Mesendoderm (in vitro differentiated cells): ENCODE measurements at regions not wholly inside any gene's neighbourhood (a gene's known extent, or its start where the extent isn't known, plus 50 kb on each side); places are given as distances from the start of the nearest gene placed in this dataset.
A peak's percentile ranks its signal among the peaks of the same experiment; 100 is the strongest.

Experiments used
- DNase-seq: peaks from one replicate; pipeline ENCODE4 v3.0.0; 2013
- H2AK5ac ChIP-seq: 2 replicates; pipeline ENCODE4 v1.6.1; 2013; ENCODE audit warnings: low read length, inconsistent platforms
- H2BK120ac ChIP-seq: 2 replicates; pipeline ENCODE4 v1.6.1; 2013; ENCODE audit warnings: low read depth, mild to moderate bottlenecking, low read length, moderate library complexity, mixed read lengths
- H2BK15ac ChIP-seq: replicated peaks from 2 replicates; pipeline ENCODE4 v1.6.1; 2013; ENCODE audit warnings: low read depth, mild to moderate bottlenecking, moderate library complexity
- H2BK5ac ChIP-seq: 2 replicates; pipeline ENCODE4 v1.6.1; 2013; ENCODE audit warnings: low read length, inconsistent platforms
- H3K18ac ChIP-seq: 2 replicates; pipeline ENCODE4 v1.6.1; 2013; ENCODE audit warnings: mild to moderate bottlenecking, low read length, mixed read lengths
- H3K23ac ChIP-seq: one replicate; pipeline ENCODE4 v1.6.1; 2013; ENCODE audit warnings: low read length
- H3K27ac ChIP-seq: 2 replicates; pipeline ENCODE4 v1.5.1; 2013; ENCODE audit warnings: low read depth, mild to moderate bottlenecking, inconsistent platforms, low read length, moderate library complexity
- H3K27me3 ChIP-seq: 2 replicates; pipeline ENCODE4 v1.6.1; 2013; ENCODE audit warnings: low read length, control low read depth, mild to moderate bottlenecking, inconsistent platforms; ENCODE audit not compliant: insufficient read depth, poor library complexity
- H3K36me3 ChIP-seq: 2 replicates; pipeline ENCODE4 v1.6.1; 2013; ENCODE audit warnings: low read length, inconsistent platforms; ENCODE audit not compliant: control insufficient read depth, insufficient read depth
- H3K4ac ChIP-seq: one replicate; pipeline ENCODE4 v1.6.1; 2013; ENCODE audit warnings: low read depth, mild to moderate bottlenecking, low read length, moderate library complexity
- H3K4me1 ChIP-seq: 2 replicates; pipeline ENCODE4 v1.6.1; 2013; ENCODE audit warnings: low read depth, low read length, inconsistent platforms; ENCODE audit not compliant: control insufficient read depth
- H3K4me2 ChIP-seq: 2 replicates; pipeline ENCODE4 v1.6.1; 2013; ENCODE audit warnings: low read length
- H3K4me3 ChIP-seq: 2 replicates; pipeline ENCODE4 v1.5.1; 2013; ENCODE audit warnings: mild to moderate bottlenecking, low read length
- H3K56ac ChIP-seq: one replicate; pipeline ENCODE4 v1.6.1; 2013; ENCODE audit warnings: low read length
- H3K79me1 ChIP-seq: 2 replicates; pipeline ENCODE4 v1.6.1; 2013; ENCODE audit warnings: low read length, inconsistent platforms
- H3K79me2 ChIP-seq: 2 replicates; pipeline ENCODE4 v1.6.1; 2013; ENCODE audit warnings: mild to moderate bottlenecking, low read length; ENCODE audit not compliant: control insufficient read depth, insufficient read depth
- H3K9ac ChIP-seq: 2 replicates; pipeline ENCODE4 v1.6.1; 2013; ENCODE audit warnings: low read length, inconsistent platforms
- H4K5ac ChIP-seq: one replicate; pipeline ENCODE4 v1.6.1; 2013; ENCODE audit warnings: low read length
- H4K8ac ChIP-seq: one replicate; pipeline ENCODE4 v1.6.1; 2013; ENCODE audit warnings: low read depth, mild to moderate bottlenecking, control low read depth, low read length, moderate library complexity
- WGBS: extraction: QIAGEN DNeasy Blood & Tissue Kit; methylation state at CpG from one replicate; pipeline ENCODE4 v1.1.7; 2013; ENCODE audit warnings: low lambda C conversion rate, missing lambda C conversion rate; ENCODE audit not compliant: insufficient coverage; ENCODE audit errors: extremely low coverage; 5-methylcytosine and 5-hydroxymethylcytosine counted together

DNA sequence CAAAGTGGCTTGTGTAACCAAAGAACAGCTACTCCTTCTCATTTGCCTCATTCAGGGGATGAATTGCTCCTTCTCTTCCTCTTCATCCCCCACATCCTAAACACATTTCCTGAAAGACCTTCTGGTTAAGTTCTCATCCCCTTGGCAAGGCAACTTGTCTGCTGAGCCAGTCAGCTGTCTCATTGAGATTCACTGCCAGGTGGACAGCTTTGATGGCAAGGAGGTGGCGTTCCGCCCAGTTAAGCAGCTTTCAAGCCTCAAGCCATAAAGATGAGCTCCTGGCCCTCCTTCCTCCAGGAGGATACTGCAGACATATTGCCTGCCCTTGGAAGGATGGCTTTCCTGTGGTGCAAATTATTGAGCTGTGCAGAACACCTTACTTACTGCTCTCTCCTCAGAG, 448.6 kb upstream of the MPDZ start:
- DNase-seq = no peak
- no peak overlapping the region for H2BK120ac ChIP-seq

DNA sequence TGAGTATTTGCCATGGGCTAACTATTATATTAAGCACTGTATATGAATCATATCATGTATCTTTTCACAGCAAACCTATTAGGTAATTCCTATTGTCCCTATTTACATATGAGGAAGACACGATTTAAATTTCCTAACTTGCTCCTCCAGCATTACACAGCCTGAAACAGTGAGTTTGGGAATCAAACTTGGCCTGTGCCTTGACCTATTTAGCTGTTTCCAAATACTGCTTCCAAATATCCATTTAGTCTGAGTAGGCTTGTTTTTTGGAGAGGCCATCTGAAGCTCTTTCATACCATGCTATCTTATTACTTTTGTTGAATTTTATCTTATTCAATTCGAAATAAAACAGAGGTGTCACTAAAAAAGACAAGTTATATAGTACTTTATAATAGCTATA, 447.3 kb upstream of the MPDZ start:
- Histone ChIP-seq H3K9ac (no peak overlapping the region), H3K4me1 (no peaks in the 10 kb centered on the region), H3K23ac (no peak overlapping the region), H3K56ac (no peak overlapping the region), H2AK5ac (no peak overlapping the region), H3K27me3 (no peaks in the 10 kb centered on the region), H3K79me2 (no peaks in the 10 kb centered on the region), H3K18ac (no peak overlapping the region), H4K8ac (no peak overlapping the region), H4K5ac (no peak overlapping the region), H2BK15ac (no peak overlapping the region), H2BK5ac (no peak overlapping the region), H2BK120ac (no peak overlapping the region), H3K4me3 (no peak overlapping the region), H3K4me2 (no peak overlapping the region), H3K4ac (no peak overlapping the region), H3K27ac (no peak overlapping the region), H3K79me1 (no peaks in the 10 kb centered on the region), H3K36me3 (no peaks in the 10 kb centered on the region)
- DNase-seq = no peak
- no CpG with 5 or more reads among the region's 2 CpGs for WGBS

More for the DNA sequence above, 448.6 kb upstream of the MPDZ start:
- Histone ChIP-seq H3K27ac (no peak overlapping the region), H3K23ac (no peak overlapping the region), H3K56ac (no peak overlapping the region), H3K27me3 (no peaks in the 10 kb centered on the region), H2AK5ac (no peak overlapping the region), H3K18ac (no peak overlapping the region), H3K4ac (no peak overlapping the region), H3K4me2 (no peak overlapping the region), H3K4me1 (no peaks in the 10 kb centered on the region), H3K4me3 (no peak overlapping the region), H2BK5ac (no peak overlapping the region), H4K8ac (no peak overlapping the region), H3K79me1 (no peaks in the 10 kb centered on the region), H3K79me2 (no peaks in the 10 kb centered on the region), H2BK15ac (no peak overlapping the region), H3K36me3 (no peaks in the 10 kb centered on the region), H3K9ac (no peak overlapping the region), H4K5ac (no peak overlapping the region)
- no CpG with 5 or more reads among the region's 2 CpGs for WGBS

GRCh38 chr9:13725516-13725915, 446.0 kb upstream of the MPDZ start:
- no peak for DNase-seq
- no peak overlapping the region for H4K8ac ChIP-seq
- no peak overlapping the region for H4K5ac ChIP-seq
- no peaks in the 10 kb centered on the region for H3K4me1 ChIP-seq
- no peaks in the 10 kb centered on the region for H3K36me3 ChIP-seq
- H3K79me1 ChIP-seq = no peaks in the 10 kb centered on the region
- H2BK120ac ChIP-seq = no peak overlapping the region
- no peaks in the 10 kb centered on the region for H3K27me3 ChIP-seq
- H2AK5ac ChIP-seq = no peak overlapping the region
- no peak overlapping the region for H3K4ac ChIP-seq
- no peak overlapping the region for H3K18ac ChIP-seq
- H3K4me3 ChIP-seq = no peak overlapping the region
- WGBS = no CpG with 5 or more reads among the region's 2 CpGs
- no peak overlapping the region for H2BK15ac ChIP-seq
- H3K27ac ChIP-seq = no peak overlapping the region
- no peak overlapping the region for H3K23ac ChIP-seq
- no peak overlapping the region for H3K4me2 ChIP-seq
- no peak overlapping the region for H3K9ac ChIP-seq
- no peak overlapping the region for H2BK5ac ChIP-seq
- H3K56ac ChIP-seq = no peak overlapping the region
- no peaks in the 10 kb centered on the region for H3K79me2 ChIP-seq

- no peak overlapping the region for H4K8ac ChIP-seq
- no peak overlapping the region for H2BK5ac ChIP-seq
These were observed 442.2 kb upstream of the MPDZ start for GRCh38 chr9:13721481-13722235.

GRCh38 chr9:13719981-13720676, 440.6 kb upstream of the MPDZ start:
- no peak overlapping the region for H3K18ac ChIP-seq
- no peak overlapping the region for H2BK15ac ChIP-seq
- H2BK120ac ChIP-seq = peak overlapping the region; percentile 54
- H4K8ac ChIP-seq = no peak overlapping the region
- H3K79me1 ChIP-seq = no peaks in the 10 kb centered on the region
- H2AK5ac ChIP-seq = no peak overlapping the region
- no peak overlapping the region for H3K4me3 ChIP-seq
- no peak overlapping the region for H3K27ac ChIP-seq
- H3K23ac ChIP-seq = no peak overlapping the region
- no peaks in the 10 kb centered on the region for H3K79me2 ChIP-seq
- no peak overlapping the region for H4K5ac ChIP-seq
- no CpG with 5 or more reads among the region's 6 CpGs for WGBS
- no peak overlapping the region for H3K56ac ChIP-seq
- no peak overlapping the region for H3K9ac ChIP-seq
- DNase-seq = no peak
- H3K27me3 ChIP-seq = no peaks in the 10 kb centered on the region
- H3K36me3 ChIP-seq = no peaks in the 10 kb centered on the region
- H3K4me1 ChIP-seq = no peaks in the 10 kb centered on the region
- no peak overlapping the region for H2BK5ac ChIP-seq
- no peak overlapping the region for H3K4ac ChIP-seq
- no peak overlapping the region for H3K4me2 ChIP-seq

More at GRCh38 chr9:13721481-13722235, 442.2 kb upstream of the MPDZ start:
- Histone ChIP-seq H3K18ac (no peak overlapping the region), H3K23ac (no peak overlapping the region), H2BK120ac (no peak overlapping the region), H3K4ac (no peak overlapping the region), H3K56ac (no peak overlapping the region), H3K79me1 (no peaks in the 10 kb centered on the region), H3K4me3 (no peak overlapping the region), H3K79me2 (no peaks in the 10 kb centered on the region), H4K5ac (no peak overlapping the region), H3K4me2 (no peak overlapping the region), H3K27ac (no peak overlapping the region), H2BK15ac (no peak overlapping the region), H3K4me1 (no peaks in the 10 kb centered on the region), H3K27me3 (no peaks in the 10 kb centered on the region), H3K9ac (no peak overlapping the region), H3K36me3 (no peaks in the 10 kb centered on the region), H2AK5ac (no peak overlapping the region)
- DNase-seq = no peak
- WGBS = no CpG with 5 or more reads among the region's 1 CpG
